NCI-H187 (cell line): ENCODE measurements at regions not wholly inside any gene's neighbourhood (a gene's known extent, or its start where the extent isn't known, plus 50 kb on each side); places are given as distances from the start of the nearest gene placed in this dataset.

ENCODE experiments used
- DNase-seq, 2 experiments: peaks; one replicate each; lab custom pipeline; 2025; lab: John Stamatoyannopoulos, UW

DNA sequence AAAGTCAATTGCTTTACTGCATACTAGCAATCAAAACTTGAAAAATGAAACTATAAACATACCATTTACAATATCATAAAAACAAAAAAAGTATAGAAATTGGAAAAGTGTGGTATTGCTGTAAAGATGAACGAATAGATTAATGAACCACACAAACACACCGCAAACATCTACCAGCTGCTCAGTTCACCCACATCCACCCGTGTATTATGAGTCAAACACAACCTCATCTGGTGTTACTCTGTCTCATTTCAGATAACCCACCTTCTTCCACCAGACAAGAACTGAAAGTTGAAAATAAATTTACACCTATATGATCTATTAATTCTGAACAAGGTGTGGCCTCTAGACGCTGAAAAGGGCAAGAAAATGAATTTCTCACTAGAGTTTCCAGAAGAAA lies 53.3 kb downstream of the BLID start:
- DNase-seq, result no peak

DNA sequence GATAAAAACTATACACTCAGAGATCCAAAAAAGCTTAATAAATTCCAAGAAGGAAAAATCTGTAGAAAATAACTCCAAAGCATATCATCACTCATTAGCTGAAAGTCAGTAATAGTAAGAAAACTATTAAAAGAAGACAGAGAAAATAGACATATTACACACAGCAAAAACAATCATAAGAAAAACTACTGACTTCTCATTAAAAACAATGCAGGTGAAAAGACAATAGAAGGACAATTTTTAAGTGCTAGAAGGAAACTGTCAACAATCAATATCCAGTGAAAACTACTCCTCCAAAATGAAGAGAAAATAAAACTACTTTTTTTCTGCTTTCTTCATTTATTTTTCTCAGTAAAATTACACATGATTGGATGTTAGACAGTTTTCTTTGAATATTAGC lies 56.5 kb downstream of the BLID start:
- DNase-seq, result no peak

GRCh38 chr11:122050021-122050690 lies 65.9 kb downstream of the BLID start:
- no peak for DNase-seq

- DNase-seq, result no peak
Observed at GRCh38 chr11:122048401-122048800, 67.6 kb downstream of the BLID start.

- DNase-seq, result no peak
Observed at GRCh38 chr11:122046846-122047245, 69.2 kb downstream of the BLID start.

DNA sequence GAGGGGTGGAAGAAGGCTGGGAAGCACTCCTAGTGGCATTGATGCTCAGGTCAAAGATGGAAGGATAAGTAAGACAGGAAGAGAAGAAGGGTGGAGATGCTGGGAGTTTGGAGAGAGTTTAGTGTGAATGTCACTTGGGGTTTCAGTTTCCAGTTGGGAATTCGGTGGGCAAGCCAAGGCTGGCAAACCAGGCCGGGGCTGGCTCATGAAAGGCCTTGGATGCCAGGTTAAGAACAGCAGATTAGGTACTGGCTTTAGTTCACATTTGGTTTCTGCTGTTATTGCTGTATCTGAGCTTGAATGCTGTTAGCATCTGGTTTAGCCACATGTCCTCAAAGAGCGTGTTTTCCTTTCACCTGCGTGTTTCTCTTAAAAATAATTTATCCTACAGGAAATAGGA lies 69.6 kb downstream of the BLID start:
- no peak for DNase-seq

- DNase-seq, result no peak
Observed at GRCh38 chr11:122045181-122045586, 70.8 kb downstream of the BLID start.

DNA sequence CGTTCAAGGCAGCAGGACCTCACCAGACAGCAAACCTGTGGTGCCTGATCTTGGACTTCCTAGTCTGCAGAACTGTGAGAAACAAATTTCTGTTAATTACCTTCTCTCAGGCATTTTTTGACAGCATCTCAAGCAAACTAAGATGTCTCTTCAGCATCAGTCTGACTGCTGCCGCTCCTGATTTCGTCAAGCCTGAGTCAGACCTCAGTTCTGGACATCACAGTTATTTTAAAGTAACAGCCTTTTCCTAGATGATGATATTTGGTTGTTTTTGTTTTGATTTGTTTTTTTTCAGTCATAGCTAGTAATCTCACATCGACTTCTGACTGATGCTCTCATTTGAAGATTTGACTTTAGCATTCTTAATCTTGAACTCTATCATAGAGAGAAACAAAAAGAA lies 71.9 kb downstream of the BLID start:
- no peak for DNase-seq

- DNase-seq, result no peak
Observed at GRCh38 chr11:122042981-122043380, 73.0 kb downstream of the BLID start.

DNA sequence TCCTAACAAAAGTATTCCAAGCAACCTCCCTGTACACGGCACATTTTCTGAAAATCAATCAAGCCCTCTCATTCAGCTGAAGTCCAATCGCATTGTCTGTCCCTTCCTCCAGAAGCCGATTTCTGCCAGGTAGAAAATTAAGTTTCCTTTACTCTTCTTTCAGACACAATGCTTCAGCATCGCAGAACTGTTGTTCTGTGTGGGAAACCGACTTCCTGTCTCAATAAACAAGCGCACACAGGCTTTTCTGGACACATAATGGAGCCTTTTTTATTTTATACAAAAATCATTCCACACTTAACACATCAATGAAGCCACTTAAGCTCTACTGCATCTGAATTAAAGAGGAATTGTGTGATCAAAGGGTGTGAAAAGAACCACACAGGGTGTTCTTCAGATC lies 75.6 kb downstream of the BLID start:
- no peak for DNase-seq

DNA sequence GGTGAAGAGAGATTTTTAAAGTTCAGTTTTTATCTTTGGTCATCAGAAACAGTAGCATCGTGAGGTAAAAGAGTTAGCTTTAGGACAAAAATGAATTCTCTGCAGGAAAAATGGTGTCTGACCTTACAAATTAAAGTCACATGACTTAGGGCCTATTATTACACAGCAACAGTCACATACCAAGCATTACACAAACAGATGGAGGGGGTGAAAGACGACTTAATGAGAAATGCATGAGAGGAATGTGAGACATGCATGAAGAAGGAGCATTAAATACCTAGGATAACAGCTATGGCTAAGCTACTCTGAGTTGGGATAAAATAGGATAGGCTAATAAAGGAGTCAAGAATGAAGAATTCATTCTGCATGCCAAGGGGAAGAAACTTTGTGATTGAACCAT lies 77.5 kb downstream of the BLID start:
- no peak for DNase-seq

DNA sequence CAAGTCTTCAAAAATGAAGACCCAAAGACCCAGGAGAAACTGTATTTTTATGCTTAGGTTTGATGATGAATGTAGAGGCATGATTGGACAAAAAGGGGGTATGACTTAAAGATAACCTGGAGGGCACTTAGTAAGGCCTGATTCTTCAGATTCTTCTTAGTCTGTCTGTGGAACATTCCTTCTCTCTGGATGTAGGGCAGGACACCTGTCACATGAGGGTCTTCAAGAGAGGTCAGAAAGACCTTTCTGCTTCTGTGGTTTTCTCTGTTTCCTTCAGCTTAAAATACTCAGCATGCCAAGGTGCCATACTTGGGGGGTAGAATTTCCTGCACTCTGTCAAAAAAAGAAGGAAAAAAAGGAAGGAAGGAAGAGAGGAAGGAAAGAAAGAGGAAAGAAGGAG lies 78.1 kb downstream of the BLID start:
- DNase-seq, result no peak

DNA sequence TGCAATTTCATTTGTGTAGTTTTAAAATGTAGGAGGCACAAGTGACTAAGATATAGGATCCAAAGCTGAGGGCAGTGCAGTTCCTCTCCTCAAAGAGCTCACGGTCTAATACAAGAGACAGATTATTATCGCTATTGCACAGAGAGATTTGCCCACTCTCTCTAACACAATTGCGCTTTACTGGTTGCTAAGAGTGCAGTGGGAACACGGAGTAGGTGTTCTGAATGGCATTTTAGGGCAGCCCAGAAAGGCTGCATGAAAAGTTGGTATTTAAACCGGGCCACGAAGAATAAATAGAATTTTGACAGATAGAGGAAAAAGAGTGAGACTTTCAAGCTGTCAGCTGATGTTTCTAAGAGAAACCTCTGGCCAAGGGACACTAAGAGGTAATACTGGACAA lies 79.5 kb downstream of the BLID start:
- DNase-seq, result no peak

DNA sequence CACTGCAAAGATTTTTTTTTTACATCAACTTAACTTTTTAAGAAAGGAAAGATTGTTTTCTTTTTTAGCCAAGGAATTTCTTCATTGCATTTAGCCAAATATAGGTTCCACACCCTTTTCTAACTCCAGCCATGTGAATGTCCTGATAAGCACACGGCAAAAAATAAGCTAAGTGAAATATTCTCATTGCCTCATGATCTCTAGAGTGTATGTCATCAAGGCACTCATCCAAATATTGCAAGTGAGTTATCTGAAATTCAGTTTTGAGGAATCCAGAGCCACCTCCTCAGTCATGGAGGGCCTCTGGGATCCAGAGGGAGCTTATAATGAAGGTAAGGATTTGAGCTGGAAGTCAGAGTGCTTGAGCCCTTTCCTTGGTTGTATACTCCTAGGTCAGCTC lies 80.0 kb downstream of the BLID start:
- DNase-seq, result no peak

- DNase-seq, result no peak
Observed at GRCh38 chr11:122033631-122034030, 82.4 kb downstream of the BLID start.

- DNase-seq, result no peak
Observed at GRCh38 chr11:122033193-122033592, 82.8 kb downstream of the BLID start.

DNA sequence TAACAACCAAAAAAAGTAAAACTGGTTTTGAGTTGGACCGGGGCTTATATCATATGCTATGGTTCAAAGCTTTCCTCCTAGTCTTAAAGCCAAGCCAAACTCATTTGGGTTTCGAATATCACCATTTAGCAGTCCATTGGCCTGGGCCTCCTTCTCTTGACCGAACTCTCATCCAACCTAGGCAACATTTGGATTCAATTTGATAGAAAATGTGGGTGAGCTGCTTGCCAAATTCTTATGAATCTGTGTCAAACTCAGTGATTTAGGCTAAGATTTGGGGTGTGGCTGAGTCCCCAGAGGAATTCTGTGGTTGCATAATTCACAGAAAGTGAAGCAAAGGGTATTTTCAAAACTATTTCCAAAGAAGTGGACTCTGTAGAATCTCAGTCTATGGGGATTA lies 83.7 kb downstream of the BLID start:
- no peak for DNase-seq

DNA sequence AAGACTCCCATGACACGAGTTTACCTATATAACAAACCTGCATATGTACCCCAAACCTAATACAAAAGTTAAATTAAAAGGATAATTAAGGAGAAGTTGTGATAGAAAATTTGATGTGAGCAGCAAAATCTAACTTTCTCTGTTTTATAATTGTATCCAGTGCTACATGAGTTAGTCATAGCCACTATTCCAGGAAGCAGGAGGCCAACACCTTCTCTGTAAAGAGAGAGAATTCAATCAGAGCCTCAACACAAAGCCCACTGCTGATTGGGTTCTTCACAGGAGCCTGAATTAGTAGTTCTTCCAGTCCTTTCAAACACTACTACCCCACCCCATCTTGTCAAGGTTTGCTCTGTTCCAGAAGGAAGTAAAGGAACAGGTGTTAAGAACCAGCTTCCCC lies 84.2 kb downstream of the BLID start:
- no peak for DNase-seq

- DNase-seq, result no peak
Observed at GRCh38 chr11:122030286-122030685, 85.7 kb downstream of the BLID start.

DNA sequence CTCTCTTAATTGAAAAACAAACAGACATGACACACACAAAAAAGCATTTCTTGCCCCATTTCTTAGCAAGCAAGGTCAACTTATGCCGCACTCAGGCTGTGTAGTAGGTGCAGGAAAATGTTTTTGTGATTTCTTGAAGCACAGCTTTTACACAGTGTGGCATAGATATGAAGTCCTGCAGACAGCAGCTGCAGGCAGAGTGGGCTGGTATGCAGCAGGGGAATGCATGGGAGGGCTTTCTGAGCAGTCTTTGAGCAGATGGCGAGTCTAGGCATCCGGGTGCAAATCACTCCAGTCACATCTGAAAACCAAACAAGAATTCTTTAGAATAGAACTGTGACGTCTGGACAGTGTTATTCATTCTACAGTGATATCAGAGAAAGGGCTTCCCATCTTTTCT lies 87.5 kb downstream of the BLID start:
- no peak for DNase-seq

- no peak for DNase-seq
Observed at GRCh38 chr11:122028036-122028435, 88.0 kb downstream of the BLID start.

- DNase-seq, result no peak
Observed at GRCh38 chr11:122025757-122026156, 90.3 kb downstream of the BLID start.

DNA sequence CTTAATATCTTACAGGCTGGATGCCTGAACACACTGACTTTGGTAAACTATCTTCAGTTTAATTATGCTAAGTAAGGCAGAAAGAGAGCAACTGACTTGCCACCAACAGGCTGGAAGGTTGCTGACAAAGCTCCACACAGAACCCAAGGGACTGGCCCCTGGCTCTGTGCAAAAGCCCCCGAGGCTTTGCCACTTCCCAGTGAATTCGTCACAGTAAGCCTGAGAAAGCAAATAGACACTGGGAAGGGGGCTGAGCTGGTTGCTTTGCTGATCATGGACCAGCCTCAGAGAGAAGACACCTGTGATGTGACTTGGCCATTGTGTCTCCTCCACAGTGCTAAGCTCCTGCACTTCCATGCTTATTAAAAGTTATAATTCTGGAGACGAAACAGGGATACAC lies 91.7 kb downstream of the BLID start:
- no peak for DNase-seq

GRCh38 chr11:122023614-122024250 lies 92.3 kb downstream of the BLID start:
- DNase-seq, result no peak
